BE2C (cell line): ENCODE measurements at regions not wholly inside any gene's neighbourhood (a gene's known extent, or its start where the extent isn't known, plus 50 kb on each side); places are given as distances from the start of the nearest gene placed in this dataset.

Source experiments
- DNase-seq: peaks from one replicate; pipeline ENCODE4 v3.0.0-alpha.2; 2020
- H3K27me3 ChIP-seq: fragments of 250-450 bp; sonication (Bioruptor Pico); 2 replicates; pipeline ENCODE4 v1.5.1; 2020; ENCODE audit warnings: mild to moderate bottlenecking
- H3K36me3 ChIP-seq: fragments of 250-450 bp; sonication (Bioruptor Pico); 2 replicates; pipeline ENCODE4 v1.5.1; 2020; ENCODE audit warnings: mild to moderate bottlenecking
- H3K4me1 ChIP-seq: fragments of 250-450 bp; sonication (Bioruptor Pico); 2 replicates; pipeline ENCODE4 v1.5.1; 2020
- H3K4me3 ChIP-seq: 2 replicates; pipeline ENCODE4 v1.5.1; 2011; ENCODE audit warnings: low read depth, low read length
- H3K9me3 ChIP-seq: fragments of 250-450 bp; sonication (Bioruptor Pico); 2 replicates; pipeline ENCODE4 v1.5.1; 2020
- CTCF ChIP-seq: IDR thresholded peaks from 2 replicates; pipeline ENCODE4 v1.5.1; 2012; ENCODE audit warnings: mild to moderate bottlenecking, low read depth, low read length

DNA sequence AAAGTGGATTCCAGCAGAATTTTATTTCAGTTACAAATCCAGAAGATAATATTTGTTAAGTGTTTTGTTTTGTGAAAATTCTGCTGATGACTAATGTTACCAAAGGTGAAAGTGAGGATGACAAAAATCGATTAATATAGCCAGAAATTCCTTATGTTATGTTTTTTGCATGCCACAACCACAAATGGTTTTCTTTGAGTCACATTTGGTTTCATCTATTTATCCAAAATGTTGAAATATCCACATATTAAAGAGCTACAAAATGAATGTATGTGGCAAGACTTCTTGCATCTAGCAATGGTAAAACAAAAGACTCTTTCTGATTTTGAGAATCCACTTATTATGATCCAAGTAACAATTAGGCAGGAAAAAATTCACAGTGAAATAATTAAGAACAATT is 150.1 kb upstream of the LRRC4C start:
- Histone ChIP-seq H3K27me3 (no peaks in the 10 kb centered on the region), H3K9me3 (no peaks in the 10 kb centered on the region), H3K4me1 (no peaks in the 10 kb centered on the region), H3K36me3 (no peaks in the 10 kb centered on the region), H3K4me3 (no peak overlapping the region)
- DNase-seq = no peak
- TF ChIP-seq CTCF = no peak

GRCh38 chr11:41612415-41612814 is 153.0 kb upstream of the LRRC4C start:
- DNase-seq = no peak
- Histone ChIP-seq H3K4me3 (no peak overlapping the region), H3K36me3 (no peaks in the 10 kb centered on the region), H3K9me3 (no peaks in the 10 kb centered on the region), H3K27me3 (no peaks in the 10 kb centered on the region), H3K4me1 (no peaks in the 10 kb centered on the region)
- peak; percentile 35 for TF ChIP-seq CTCF

GRCh38 chr11:41613326-41613725 is 153.9 kb upstream of the LRRC4C start:
- DNase-seq = no peak
- no peak overlapping the region for H3K4me3 ChIP-seq
- no peak for TF ChIP-seq CTCF

DNA sequence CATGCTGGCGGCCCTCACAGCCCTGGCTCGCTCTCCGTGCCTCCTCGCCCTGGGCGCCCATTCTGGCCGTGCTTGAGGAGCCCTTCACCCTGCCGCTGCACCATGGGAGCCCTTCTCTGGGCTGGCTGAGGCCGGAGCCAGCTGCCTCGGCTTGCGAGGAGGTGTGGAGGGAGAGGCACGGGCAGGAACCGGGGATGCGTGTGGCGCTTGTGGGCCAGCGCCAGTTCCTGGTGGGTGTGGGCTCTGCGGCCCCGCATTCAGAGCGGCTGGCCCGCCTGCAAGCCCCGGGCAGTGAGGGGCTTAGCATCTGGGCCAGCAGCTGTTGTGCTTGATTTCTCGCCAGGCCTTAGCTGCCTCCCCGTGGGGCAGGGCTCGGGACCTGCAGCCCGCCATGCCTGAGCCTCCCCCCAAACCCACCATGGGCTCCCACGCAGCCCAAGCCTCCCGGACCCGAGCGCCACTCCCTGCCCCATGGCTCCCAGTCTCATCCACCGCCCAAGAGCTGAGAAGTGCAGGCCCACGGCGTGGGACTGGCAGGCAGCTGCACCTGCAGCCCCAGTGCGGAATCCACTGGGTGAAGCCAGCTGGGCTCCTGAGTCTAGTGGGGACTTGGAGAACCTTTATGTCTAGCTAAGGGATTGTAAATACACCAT is 163.4 kb upstream of the LRRC4C start:
- Histone ChIP-seq H3K4me1 (no peaks in the 10 kb centered on the region), H3K27me3 (no peaks in the 10 kb centered on the region), H3K9me3 (no peaks in the 10 kb centered on the region), H3K36me3 (no peaks in the 10 kb centered on the region), H3K4me3 (no peak overlapping the region)
- no peak for DNase-seq
- no peak for TF ChIP-seq CTCF

More at GRCh38 chr11:41613326-41613725, 153.9 kb upstream of the LRRC4C start:
- H3K4me1 ChIP-seq = no peaks in the 10 kb centered on the region
- H3K9me3 ChIP-seq = no peaks in the 10 kb centered on the region
- no peaks in the 10 kb centered on the region for H3K36me3 ChIP-seq
- no peaks in the 10 kb centered on the region for H3K27me3 ChIP-seq

DNA sequence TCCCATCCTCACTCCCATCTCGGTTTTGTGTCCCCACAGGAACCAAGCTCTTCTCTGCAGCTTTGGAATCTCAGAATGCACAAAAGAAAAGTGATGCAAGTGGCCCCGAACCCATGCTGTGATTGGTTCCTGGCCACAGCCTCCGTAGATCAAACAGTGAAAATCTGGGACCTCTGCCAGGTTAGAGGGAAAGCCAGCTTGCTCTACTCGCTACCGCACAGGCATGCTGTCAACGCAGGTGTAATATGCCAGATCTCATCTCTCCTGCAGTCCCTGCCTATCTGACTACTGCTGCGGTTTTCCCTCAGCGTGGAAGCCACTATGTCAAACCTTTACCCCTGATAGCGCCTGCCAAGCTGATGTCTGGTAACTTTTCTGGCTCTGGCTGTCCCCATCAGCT is 200.5 kb upstream of the LRRC4C start:
- H3K4me3 ChIP-seq = peak overlapping the region; percentile 11; the same call in 1 of the 2 replicates
- DNase-seq = peak; percentile 44
- no peak for TF ChIP-seq CTCF
- H3K4me1 ChIP-seq = no peaks in the 10 kb centered on the region
- no peaks in the 10 kb centered on the region for H3K36me3 ChIP-seq
- H3K27me3 ChIP-seq = no peaks in the 10 kb centered on the region
- H3K9me3 ChIP-seq = no peaks in the 10 kb centered on the region

GRCh38 chr11:41660585-41660984 is 201.1 kb upstream of the LRRC4C start:
- no peak for DNase-seq

More at GRCh38 chr11:41660585-41660984, 201.1 kb upstream of the LRRC4C start:
- Histone ChIP-seq H3K36me3 (no peaks in the 10 kb centered on the region), H3K4me3 (no peak overlapping the region), H3K4me1 (no peaks in the 10 kb centered on the region), H3K27me3 (no peaks in the 10 kb centered on the region), H3K9me3 (no peaks in the 10 kb centered on the region)
- TF ChIP-seq CTCF = peak; percentile 46
